ENCODE measurements at regions not wholly inside any gene's neighbourhood (a gene's known extent, or its start where the extent isn't known, plus 50 kb on each side); places are given as distances from the start of the nearest gene placed in this dataset.

DNA sequence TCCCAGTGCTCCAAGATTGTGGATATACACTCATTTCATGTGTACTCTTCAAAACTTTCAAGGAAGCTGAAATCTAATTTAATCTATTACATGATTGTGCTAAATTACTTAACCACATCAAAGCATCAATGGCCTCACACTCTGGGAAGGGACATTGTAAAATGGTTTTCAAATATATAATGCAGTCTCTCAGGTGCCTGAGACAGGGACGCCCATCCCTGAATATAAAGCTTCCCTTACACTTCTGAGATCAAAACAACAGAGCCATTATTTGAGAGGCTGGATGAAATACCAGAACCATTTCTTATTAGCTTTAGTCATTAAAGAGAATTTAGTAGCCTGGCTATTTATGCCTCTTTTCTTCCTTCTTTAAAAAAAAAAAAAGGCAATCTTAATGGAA, 259.2 kb upstream of the NFIA start:
- Histone ChIP-seq H3K4me1 (ENCODE audit: control insufficient read depth, insufficient read depth, low read depth, low read length) (no peaks in the 10 kb centered on the region), H3K27me3 (ENCODE audit: control insufficient read depth in 1 of 2, insufficient read depth in 1 of 2, low read length in 2 of 2) (no peaks in the 10 kb centered on the region), H2AFZ (ENCODE audit: low read depth, low read length) (no peak overlapping the region), H3K4me3 (ENCODE audit: insufficient read depth in 1 of 2, low read depth in 1 of 2, low read length in 2 of 2) (no peak overlapping the region), H2BK120ac (ENCODE audit: low read depth, low read length) (no peak overlapping the region), H3K9ac (ENCODE audit: low read length) (no peak overlapping the region), H3K23ac (ENCODE audit: low read length in 2 of 2) (no peak overlapping the region), H4K91ac (ENCODE audit: low read length) (no peak overlapping the region), H2BK15ac (ENCODE audit: low read depth, poor library complexity, severe bottlenecking) (no peak overlapping the region), H3K4me2 (ENCODE audit: low read length, poor library complexity, severe bottlenecking) (no peak overlapping the region), H2BK12ac (ENCODE audit: low read length in 2 of 2) (no peak overlapping the region), H4K8ac (ENCODE audit: low read length) (no peak overlapping the region), H3K27ac (ENCODE audit: low read length, poor library complexity, severe bottlenecking) (no peak overlapping the region), H3K14ac (ENCODE audit: low read length in 2 of 2) (no peak overlapping the region), H3K4ac (ENCODE audit: low read depth in 1 of 2, low read length in 2 of 2) (no peak overlapping the region), H3K79me1 (replicated peaks; ENCODE audit: low read length, poor library complexity, severe bottlenecking) (no peaks in the 10 kb centered on the region), H3K36me3 (ENCODE audit: control insufficient read depth in 1 of 2, insufficient read depth in 2 of 2, low read depth in 1 of 2, low read length in 2 of 2) (no peaks in the 10 kb centered on the region), H3K18ac (ENCODE audit: low read depth in 1 of 2, low read length in 2 of 2) (no peak overlapping the region), H2AK5ac (ENCODE audit: low read length, severe bottlenecking) (no peak overlapping the region), H2BK5ac (ENCODE audit: low read depth, low read length, poor library complexity, severe bottlenecking) (no peak overlapping the region), H3K9me3 (ENCODE audit: control insufficient read depth, low read length) (no peaks in the 10 kb centered on the region)
- DNase-seq: no peak
- no CpG with 5 or more reads among the region's 1 CpG for WGBS

DNA sequence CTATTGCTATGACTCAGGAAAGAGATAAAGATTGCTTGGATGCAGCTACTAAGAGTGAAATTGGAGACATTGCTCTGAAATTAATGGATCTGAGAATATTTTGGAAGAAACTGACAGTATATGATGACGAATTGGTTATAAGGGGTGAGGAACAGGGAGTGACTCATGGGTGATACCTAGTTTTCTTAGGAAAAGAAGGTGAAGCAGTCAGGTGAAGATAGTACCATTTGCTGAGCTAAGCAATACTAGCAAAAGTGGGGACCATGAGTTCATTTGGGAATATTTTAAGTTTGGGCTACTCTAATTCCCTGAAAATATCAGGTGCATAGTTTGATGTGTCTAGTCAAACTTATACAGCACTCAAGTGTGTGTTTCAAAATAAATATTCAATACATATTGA, 260.1 kb upstream of the NFIA start:
- H3K27ac ChIP-seq (ENCODE audit: low read length, poor library complexity, severe bottlenecking): no peak overlapping the region
- no peak overlapping the region for H3K4ac ChIP-seq (ENCODE audit: low read depth in 1 of 2, low read length in 2 of 2)
- no peaks in the 10 kb centered on the region for H3K79me1 ChIP-seq (replicated peaks; ENCODE audit: low read length, poor library complexity, severe bottlenecking)
- DNase-seq: no peak
- H3K9ac ChIP-seq (ENCODE audit: low read length): no peak overlapping the region
- H2BK12ac ChIP-seq (ENCODE audit: low read length in 2 of 2): no peak overlapping the region
- no peak overlapping the region for H2BK5ac ChIP-seq (ENCODE audit: low read depth, low read length, poor library complexity, severe bottlenecking)
- H3K14ac ChIP-seq (ENCODE audit: low read length in 2 of 2): no peak overlapping the region
- no peak overlapping the region for H3K4me2 ChIP-seq (ENCODE audit: low read length, poor library complexity, severe bottlenecking)
- H3K9me3 ChIP-seq (ENCODE audit: control insufficient read depth, low read length): no peaks in the 10 kb centered on the region
- no peaks in the 10 kb centered on the region for H3K4me1 ChIP-seq (ENCODE audit: control insufficient read depth, insufficient read depth, low read depth, low read length)
- no peaks in the 10 kb centered on the region for H3K36me3 ChIP-seq (ENCODE audit: control insufficient read depth in 1 of 2, insufficient read depth in 2 of 2, low read depth in 1 of 2, low read length in 2 of 2)
- H3K27me3 ChIP-seq (ENCODE audit: control insufficient read depth in 1 of 2, insufficient read depth in 1 of 2, low read length in 2 of 2): no peaks in the 10 kb centered on the region
- H3K4me3 ChIP-seq (ENCODE audit: insufficient read depth in 1 of 2, low read depth in 1 of 2, low read length in 2 of 2): no peak overlapping the region
- H3K23ac ChIP-seq (ENCODE audit: low read length in 2 of 2): no peak overlapping the region
- no peak overlapping the region for H4K8ac ChIP-seq (ENCODE audit: low read length)
- H2BK15ac ChIP-seq (ENCODE audit: low read depth, poor library complexity, severe bottlenecking): no peak overlapping the region
- no peak overlapping the region for H2BK120ac ChIP-seq (ENCODE audit: low read depth, low read length)
- H2AFZ ChIP-seq (ENCODE audit: low read depth, low read length): no peak overlapping the region
- 57% methylated on average over 1 of the region's 1 CpG for whole genome bisulfite sequencing
- H4K91ac ChIP-seq (ENCODE audit: low read length): no peak overlapping the region
- H2AK5ac ChIP-seq (ENCODE audit: low read length, severe bottlenecking): no peak overlapping the region
- H3K18ac ChIP-seq (ENCODE audit: low read depth in 1 of 2, low read length in 2 of 2): no peak overlapping the region

DNA sequence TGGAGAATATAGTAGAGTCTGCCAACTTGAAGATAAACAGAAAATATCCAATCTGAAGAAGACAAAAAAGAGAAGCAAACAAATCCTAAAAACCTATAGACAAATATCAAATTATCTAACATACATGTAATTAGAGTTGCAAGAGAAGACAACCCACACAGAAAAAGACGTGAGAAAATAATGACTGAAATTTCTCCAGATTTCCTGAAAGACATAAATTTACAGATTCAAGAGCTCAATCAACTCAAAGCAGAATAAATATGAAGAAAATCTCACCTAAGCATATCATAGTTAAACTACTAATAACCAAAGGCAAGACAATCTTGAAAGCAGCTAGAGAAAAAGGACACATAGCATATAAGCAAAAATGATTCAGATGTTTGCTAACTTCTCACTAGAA, 261.2 kb upstream of the NFIA start:
- no peak overlapping the region for H2AK5ac ChIP-seq (ENCODE audit: low read length, severe bottlenecking)
- no peaks in the 10 kb centered on the region for H3K27me3 ChIP-seq (ENCODE audit: control insufficient read depth in 1 of 2, insufficient read depth in 1 of 2, low read length in 2 of 2)
- H3K27ac ChIP-seq (ENCODE audit: low read length, poor library complexity, severe bottlenecking): no peak overlapping the region
- no peak overlapping the region for H2BK12ac ChIP-seq (ENCODE audit: low read length in 2 of 2)
- H3K9ac ChIP-seq (ENCODE audit: low read length): no peak overlapping the region
- no peaks in the 10 kb centered on the region for H3K9me3 ChIP-seq (ENCODE audit: control insufficient read depth, low read length)
- no peaks in the 10 kb centered on the region for H3K36me3 ChIP-seq (ENCODE audit: control insufficient read depth in 1 of 2, insufficient read depth in 2 of 2, low read depth in 1 of 2, low read length in 2 of 2)
- no peak overlapping the region for H3K4me2 ChIP-seq (ENCODE audit: low read length, poor library complexity, severe bottlenecking)
- no peak for DNase-seq
- no peak overlapping the region for H2BK120ac ChIP-seq (ENCODE audit: low read depth, low read length)
- no peak overlapping the region for H2AFZ ChIP-seq (ENCODE audit: low read depth, low read length)
- 89% methylated on average over 1 of the region's 1 CpG for WGBS
- H2BK15ac ChIP-seq (ENCODE audit: low read depth, poor library complexity, severe bottlenecking): no peak overlapping the region
- no peaks in the 10 kb centered on the region for H3K4me1 ChIP-seq (ENCODE audit: control insufficient read depth, insufficient read depth, low read depth, low read length)
- no peak overlapping the region for H3K4ac ChIP-seq (ENCODE audit: low read depth in 1 of 2, low read length in 2 of 2)
- H3K23ac ChIP-seq (ENCODE audit: low read length in 2 of 2): no peak overlapping the region
- H2BK5ac ChIP-seq (ENCODE audit: low read depth, low read length, poor library complexity, severe bottlenecking): no peak overlapping the region
- no peaks in the 10 kb centered on the region for H3K79me1 ChIP-seq (replicated peaks; ENCODE audit: low read length, poor library complexity, severe bottlenecking)
- no peak overlapping the region for H4K91ac ChIP-seq (ENCODE audit: low read length)
- no peak overlapping the region for H3K4me3 ChIP-seq (ENCODE audit: insufficient read depth in 1 of 2, low read depth in 1 of 2, low read length in 2 of 2)
- H3K18ac ChIP-seq (ENCODE audit: low read depth in 1 of 2, low read length in 2 of 2): no peak overlapping the region
- no peak overlapping the region for H3K14ac ChIP-seq (ENCODE audit: low read length in 2 of 2)
- no peak overlapping the region for H4K8ac ChIP-seq (ENCODE audit: low read length)

DNA sequence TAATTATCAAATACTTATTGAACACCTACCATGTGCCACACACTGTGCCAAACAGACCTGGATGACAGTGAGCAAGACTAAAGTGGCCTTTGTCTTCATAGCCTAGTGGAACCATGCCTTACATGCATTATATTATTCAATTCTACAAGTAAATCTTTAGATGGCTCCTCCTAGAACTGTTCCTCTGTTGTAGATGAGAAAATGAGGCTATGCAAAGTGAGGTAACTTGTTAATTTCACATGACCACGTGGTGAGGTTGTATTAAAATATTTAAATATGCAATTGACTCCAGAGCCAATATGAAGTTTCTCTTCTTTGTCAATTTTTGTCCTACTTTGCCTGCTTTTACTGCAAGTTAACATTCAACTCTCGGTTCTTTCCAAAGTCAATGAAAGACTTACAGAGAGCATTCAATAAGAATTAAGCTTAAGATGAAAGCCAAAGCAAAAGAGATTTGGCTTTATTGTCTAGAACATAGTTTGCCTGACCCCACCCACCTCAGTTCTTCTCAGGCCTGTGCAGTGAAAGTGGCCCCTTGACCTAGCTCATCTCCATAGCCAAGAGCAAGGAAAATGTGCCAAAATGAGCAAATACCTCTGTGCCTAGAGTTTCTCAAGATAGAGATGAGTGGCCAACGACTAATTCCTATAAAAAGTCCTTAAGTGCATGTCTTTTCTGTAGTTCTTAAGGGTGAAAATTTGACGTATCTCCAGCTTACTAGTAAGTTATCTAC, 263.2 kb upstream of the NFIA start:
- H3K79me1 ChIP-seq (replicated peaks; ENCODE audit: low read length, poor library complexity, severe bottlenecking): no peaks in the 10 kb centered on the region
- no peaks in the 10 kb centered on the region for H3K27me3 ChIP-seq (ENCODE audit: control insufficient read depth in 1 of 2, insufficient read depth in 1 of 2, low read length in 2 of 2)
- no peak overlapping the region for H3K4me3 ChIP-seq (ENCODE audit: insufficient read depth in 1 of 2, low read depth in 1 of 2, low read length in 2 of 2)
- H3K36me3 ChIP-seq (ENCODE audit: control insufficient read depth in 1 of 2, insufficient read depth in 2 of 2, low read depth in 1 of 2, low read length in 2 of 2): no peaks in the 10 kb centered on the region
- H4K91ac ChIP-seq (ENCODE audit: low read length): no peak overlapping the region
- no peak overlapping the region for H2BK120ac ChIP-seq (ENCODE audit: low read depth, low read length)
- no peak overlapping the region for H2BK12ac ChIP-seq (ENCODE audit: low read length in 2 of 2)
- no peaks in the 10 kb centered on the region for H3K9me3 ChIP-seq (ENCODE audit: control insufficient read depth, low read length)
- DNase-seq: no peak
- no peak overlapping the region for H3K14ac ChIP-seq (ENCODE audit: low read length in 2 of 2)
- H3K4me1 ChIP-seq (ENCODE audit: control insufficient read depth, insufficient read depth, low read depth, low read length): no peaks in the 10 kb centered on the region
- no peak overlapping the region for H3K4me2 ChIP-seq (ENCODE audit: low read length, poor library complexity, severe bottlenecking)
- no peak overlapping the region for H2AK5ac ChIP-seq (ENCODE audit: low read length, severe bottlenecking)
- no peak overlapping the region for H2BK15ac ChIP-seq (ENCODE audit: low read depth, poor library complexity, severe bottlenecking)
- H3K27ac ChIP-seq (ENCODE audit: low read length, poor library complexity, severe bottlenecking): no peak overlapping the region
- no peak overlapping the region for H4K8ac ChIP-seq (ENCODE audit: low read length)
- no peak overlapping the region for H3K4ac ChIP-seq (ENCODE audit: low read depth in 1 of 2, low read length in 2 of 2)
- H2AFZ ChIP-seq (ENCODE audit: low read depth, low read length): no peak overlapping the region
- H3K9ac ChIP-seq (ENCODE audit: low read length): no peak overlapping the region
- H3K23ac ChIP-seq (ENCODE audit: low read length in 2 of 2): no peak overlapping the region
- no peak overlapping the region for H3K18ac ChIP-seq (ENCODE audit: low read depth in 1 of 2, low read length in 2 of 2)
- no peak overlapping the region for H2BK5ac ChIP-seq (ENCODE audit: low read depth, low read length, poor library complexity, severe bottlenecking)
- 60% methylated on average over 1 of the region's 4 CpGs for whole genome bisulfite sequencing
